MV-4-11 (cell line): ENCODE measurements at regions not wholly inside any gene's neighbourhood (a gene's known extent, or its start where the extent isn't known, plus 50 kb on each side); places are given as distances from the start of the nearest gene placed in this dataset.
"Not testable (repeated sequence)": the region's sequence is repeated elsewhere in the genome, so short reads cannot be mapped to it uniquely, and the experiment has no call there.

ENCODE experiments used
- DNase-seq: peaks from one replicate; lab custom pipeline; 2025; lab: John Stamatoyannopoulos, UW

DNA sequence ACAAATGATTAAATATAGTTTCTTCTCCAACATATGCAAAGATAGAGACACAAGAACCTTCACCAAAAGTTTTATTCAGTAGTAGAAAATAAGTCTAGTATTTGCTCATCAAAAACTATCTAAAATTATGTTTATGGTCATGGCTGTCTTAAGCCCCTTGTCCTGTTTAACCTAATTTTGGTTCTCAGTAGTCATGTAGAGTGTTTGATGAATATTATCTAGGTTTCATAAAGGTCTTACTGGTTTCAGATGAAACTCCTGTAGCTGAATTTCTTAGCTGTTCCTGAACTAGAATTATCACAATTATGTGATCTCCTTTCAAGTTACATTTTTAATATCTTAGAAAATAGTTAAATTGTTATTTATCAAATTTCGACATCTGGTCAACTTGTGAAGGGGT, 228.0 kb upstream of the SPHKAP start:
- no peak for DNase-seq

DNA sequence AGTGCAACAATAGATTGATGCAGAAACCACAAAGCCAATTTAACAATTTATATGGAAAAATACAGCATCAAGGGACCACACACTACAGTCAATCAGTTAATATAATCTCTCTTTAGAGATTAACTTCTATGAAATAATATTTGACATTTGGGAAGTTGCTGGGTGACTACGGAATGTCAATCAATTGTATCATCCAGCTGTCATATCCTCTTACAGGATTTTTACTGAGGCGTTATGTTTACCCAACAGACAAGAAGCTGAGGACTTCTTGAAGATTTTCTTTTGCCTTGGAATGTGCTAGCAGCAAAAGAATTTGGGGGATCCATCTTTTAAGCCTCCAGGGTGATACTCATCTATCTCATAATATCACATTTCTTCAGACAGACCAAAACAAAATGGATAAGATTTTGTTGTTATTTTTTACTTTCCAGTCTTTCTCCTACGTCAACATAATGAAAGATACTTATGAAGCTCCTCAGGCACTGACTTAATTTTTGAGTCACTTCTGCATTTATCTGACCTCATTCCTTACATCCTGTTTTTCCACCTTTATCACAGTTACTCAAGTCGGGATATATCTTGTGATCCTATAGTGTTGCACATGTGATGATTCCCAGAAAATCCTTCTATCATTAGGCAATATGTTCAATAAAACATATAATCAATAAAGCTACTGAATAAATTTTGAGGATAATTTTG, 227.2 kb upstream of the SPHKAP start:
- DNase-seq: no peak

DNA sequence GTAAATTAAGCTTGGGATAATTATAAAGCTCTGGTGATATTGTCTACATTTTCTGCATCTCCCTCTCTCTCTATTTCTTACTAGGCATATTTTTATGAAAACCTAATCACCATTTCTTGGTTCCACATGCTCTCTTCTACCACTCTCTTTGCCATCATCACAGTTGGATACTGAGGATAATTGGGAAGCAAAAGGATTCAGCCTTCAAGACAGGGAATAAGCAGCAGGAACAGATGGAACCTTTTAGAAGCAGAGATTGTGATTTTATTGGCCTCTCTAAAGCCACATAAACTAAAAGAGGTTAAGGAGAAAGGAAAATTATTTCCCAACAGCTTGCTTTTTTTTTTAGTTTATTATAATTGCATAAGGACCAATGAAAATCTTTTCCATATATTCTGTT, 226.3 kb upstream of the SPHKAP start:
- DNase-seq: no peak

DNA sequence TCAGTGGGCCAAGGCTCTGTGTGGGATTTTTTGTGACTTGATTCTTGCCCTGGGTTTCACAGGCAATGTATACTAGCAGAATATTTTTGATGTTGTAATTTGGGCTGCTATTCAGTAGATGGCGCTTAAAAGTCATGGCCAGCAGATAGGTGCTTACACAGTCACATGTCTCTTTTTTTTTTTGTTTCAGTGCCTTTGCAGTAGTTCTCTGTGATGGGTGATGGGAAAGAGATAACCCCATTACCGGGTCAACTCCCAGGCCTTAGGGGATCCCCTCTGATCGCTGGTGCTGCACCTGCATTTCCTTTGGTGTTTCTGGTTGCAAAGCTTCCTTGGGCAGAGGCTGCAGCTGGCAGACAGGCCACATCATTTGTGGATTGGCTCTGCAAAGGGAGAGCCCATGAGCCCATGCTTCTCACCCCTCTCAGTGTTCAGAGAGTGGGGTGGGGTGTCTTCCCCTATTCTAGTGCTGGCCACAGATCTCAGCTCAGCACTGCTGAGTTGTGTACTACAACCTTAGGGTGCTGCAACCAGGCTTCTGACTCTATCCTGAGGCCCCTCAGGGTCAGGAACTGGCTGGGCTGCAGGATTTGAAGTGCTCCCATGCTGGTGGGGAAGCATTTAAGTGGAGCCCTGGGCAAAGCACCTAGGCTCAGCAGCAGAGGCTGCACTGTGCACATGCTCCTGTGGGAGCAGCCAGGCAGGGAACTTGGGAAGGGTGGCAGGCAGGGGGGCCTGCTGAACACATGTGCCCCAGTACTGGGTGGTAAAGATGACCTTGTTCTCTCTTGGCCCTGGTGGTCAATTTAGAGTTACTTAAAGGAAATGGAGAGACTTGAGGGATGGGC, 219.8 kb upstream of the SPHKAP start:
- DNase-seq: no peak

DNA sequence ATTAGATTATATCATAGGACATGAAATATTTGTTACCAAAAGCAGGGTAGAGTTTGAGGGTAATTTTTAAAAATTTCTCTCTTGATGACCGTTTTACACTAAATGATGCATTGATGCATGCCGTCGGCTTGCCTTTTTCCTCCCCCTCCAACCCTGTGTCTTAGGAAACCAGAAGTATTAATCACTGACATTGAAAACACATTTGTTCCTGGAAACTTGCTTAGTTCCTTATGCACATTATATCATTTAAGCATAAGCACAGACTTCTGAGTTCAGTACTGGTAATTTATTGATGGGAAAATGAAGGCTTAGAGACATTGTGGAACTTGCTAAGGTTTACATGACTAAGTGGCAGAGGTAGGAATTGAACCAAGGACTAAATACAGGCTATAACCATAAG, 206.3 kb upstream of the SPHKAP start:
- DNase-seq: no peak

DNA sequence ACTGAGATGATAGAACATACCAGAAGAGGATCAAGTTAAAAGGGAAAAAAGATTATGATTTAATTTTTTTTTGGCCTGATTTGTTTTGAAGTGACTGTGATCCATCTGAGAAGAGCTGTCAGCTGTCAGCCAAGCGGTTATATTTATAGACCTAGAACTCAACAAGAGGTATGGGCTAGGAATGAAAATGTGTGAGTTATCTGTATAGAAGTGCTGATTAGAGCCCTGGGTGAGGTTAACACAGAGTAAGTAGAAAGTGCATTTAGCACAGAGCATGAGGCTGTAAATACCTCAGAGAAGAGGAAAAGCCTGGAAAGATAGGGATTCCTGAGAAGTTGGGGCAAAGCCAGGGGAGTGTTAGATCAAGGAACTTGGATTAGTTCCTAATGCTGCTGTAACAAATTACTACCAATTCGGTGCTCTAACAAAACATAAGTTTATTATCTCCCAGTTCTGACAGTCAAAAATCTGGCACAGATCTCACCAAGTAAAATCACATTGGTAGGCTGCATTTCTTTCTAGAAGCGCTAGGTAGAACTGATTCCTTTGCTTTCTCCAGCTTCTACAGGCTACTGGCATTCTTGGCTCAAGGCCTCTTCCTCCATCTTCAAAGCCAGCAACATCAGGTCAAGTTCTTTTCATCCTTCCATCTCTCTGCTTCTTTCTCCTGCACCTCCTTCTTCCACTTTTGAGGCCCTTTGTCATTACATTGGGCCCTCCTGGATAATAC, 197.4 kb upstream of the SPHKAP start:
- DNase-seq: no peak

DNA sequence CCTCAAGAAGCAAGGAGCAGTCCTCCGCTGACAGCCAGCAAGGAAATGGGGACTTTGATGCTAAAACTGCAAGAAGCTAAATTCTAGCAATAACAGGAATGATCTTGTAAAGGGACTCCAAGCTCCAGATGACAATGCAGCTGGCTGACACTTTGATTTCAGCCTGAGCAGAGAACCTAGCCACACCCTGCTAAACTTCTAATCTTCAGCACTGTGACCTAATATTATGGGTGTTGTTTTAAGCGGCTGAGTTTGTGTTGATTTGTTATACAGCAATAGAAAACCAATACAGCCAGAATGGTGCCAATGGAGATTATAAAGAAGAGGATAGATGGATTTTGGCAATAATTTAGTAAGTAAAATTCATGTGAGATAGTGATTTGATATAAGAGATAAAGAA, 196.7 kb upstream of the SPHKAP start:
- DNase-seq: no peak

DNA sequence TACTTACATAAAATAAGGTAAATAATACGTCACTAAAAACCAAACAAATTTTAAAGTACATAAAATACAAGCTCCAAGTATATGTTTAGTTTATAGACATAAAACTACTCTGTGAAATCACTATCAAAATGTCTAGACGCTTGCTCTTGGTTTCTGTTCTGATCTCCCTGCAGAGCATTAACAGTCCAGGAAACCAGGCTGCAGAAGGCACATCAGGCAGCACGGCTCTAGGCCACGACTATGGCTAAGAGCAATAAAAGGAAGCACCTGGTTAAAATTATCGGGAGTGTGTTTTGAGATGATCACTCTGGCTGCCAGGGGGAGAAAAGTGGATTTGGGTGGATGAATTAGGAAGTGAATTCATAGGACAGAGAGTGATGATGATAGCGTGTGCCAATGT, 196.0 kb upstream of the SPHKAP start:
- no peak for DNase-seq

DNA sequence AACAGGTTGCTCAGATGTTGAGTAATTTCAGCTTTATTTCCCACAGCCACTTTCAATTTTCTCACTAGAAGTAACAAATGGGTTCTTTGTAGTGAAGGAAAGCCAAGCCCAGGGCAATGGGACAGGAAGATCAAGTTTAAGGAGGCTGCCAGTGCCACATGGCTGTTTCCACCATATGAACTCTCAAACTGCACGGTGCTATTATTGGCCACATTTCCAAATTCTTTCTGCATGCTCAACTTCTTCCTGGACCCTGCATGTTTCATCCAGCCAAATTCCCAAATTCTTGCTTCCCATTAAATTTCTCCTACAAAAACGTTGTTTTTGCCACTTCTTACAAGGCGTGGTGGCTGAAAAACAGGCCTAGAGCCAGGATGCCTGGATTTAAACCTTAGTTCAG, 193.3 kb upstream of the SPHKAP start:
- no peak for DNase-seq

DNA sequence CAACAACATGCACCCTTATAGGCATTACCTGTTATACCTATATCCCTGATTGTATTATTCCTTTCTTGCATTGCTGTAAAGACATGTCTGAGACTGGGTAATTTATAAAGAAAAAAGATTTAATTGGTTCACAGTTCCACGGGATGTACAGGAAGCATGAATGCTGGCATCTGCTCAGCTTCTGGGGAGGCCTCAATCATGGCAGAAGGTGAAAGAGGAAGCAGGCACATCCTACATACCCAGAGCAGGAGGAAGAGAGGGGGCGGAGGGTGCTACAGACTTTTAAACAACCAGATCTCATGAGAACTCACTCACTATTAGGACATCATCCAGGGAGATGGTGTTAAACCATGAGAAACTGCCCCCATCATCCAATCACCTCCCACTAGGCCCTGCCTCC, 191.7 kb upstream of the SPHKAP start:
- no peak for DNase-seq

DNA sequence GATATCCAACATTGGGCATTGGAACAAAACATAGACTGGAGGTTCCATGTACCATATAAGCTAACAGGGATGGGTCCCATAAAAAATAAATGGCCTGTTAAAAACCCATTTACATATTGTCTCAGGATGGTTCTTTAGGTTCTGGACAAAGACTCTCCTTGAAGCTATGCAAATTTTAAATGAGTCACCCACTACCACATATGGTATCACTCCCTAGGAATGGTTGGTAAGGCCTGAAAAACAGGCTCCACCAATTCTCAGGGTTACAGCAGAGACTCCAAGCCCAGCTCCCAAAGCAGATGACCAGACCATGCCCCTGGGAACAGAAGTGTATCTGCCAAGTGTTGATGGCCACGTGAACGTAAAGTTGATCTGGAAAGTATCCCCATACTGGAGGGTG, 190.7 kb upstream of the SPHKAP start:
- no peak for DNase-seq

DNA sequence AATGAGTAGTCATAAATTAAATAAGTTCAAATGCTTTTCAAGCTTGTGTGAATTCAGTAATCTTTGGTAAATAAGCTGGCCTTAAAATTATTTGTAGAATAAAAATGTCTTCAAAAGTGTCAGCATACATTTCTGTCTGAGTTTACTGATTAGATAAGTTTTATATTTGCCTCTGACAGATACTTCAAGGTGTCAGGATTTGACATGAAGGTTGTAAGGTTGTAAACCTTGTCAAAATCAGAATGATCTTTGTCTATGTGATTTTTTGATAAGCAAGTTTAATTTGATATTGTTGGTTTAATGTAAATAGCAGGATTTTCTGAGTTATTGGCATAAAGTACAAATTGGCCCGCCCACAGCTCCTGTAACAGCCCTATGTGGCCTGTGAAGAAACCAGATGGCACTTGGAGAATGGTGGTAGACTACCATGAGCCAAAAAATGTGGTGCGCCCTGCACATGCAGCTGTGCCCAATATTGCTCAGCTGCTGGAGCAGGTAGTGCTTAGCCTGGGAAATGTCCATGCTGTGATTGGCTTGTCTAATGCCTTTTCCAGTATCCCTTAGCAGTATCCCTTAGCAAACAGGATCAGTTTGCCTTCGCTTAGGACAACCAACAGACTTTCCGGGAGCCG, 188.0 kb upstream of the SPHKAP start:
- DNase-seq: no peak

DNA sequence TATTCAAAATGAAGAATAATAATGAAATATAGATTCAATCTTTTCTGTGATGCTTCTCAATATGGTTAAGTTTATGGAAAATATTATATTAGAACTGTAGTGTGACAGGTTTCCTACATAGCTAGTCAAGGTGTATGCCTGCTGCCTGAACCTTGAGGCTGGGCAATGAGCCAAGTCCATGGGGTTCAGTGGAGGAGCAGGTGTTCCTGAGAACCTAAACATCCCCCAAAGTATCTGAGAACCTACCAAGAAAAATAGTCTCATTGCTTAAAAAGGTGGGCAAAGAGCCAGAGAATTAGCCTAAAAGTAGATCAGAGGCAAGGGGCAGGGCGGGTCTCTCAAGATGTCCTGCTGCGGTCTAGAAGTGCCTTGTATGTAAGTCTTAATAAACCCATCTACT, 185.9 kb upstream of the SPHKAP start:
- no peak for DNase-seq

DNA sequence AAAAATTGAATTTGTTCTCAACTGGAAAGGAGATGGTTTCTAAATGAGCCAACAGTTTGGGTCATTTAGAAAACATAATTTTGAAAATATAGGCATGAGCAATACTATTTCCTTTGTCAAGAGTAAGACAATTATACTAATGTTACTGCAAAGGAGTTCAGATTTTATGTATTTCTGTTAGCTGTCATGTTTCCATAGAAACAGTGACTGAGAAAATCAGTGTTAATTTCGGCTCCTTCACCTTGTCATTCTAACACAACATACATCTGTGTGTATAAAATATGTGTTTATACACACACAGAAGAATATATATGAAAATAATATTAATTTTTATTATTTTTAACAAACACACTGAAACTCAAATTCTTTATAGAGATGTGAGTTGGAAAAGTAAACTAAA, 178.0 kb upstream of the SPHKAP start:
- no peak for DNase-seq

DNA sequence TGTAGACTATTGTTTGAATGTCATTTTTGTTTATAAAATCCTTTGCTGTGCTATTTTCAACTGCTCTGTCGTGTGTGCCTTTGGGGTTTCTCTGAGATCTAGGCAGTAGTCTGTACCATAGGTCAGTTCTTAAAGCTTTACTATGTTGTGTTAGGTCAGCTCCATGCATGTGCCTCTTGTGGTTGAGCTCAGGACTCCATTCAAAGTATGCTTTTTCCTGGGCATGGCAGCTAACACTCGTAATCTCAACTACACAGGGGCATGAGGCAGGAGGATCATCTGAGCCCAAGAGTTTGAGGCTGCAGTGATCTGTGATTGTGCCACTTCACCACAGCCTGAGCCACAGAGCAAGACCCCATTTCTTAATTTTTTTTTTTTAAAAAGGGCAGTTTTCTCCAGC, 174.4 kb upstream of the SPHKAP start:
- no peak for DNase-seq

DNA sequence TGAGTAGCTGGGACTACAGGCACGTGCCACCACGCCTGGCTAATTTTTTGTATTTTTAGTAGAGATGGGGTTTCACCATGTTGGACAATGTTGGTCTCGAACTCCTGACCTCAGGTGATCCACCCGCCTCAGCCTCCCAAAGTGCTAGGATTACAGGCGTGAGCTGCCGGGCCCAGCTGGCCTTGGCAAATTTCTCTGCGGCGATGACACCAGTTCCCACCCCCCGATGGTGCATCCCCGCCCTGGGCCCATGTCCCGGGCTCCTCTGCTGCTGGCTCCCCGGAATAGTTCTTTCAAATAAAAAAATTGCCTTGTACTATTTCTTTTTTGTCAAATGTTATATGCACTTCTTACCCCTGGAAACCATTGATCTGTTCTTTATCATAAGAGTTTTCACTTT, 171.5 kb upstream of the SPHKAP start:
- DNase-seq: not testable (repeated sequence)

DNA sequence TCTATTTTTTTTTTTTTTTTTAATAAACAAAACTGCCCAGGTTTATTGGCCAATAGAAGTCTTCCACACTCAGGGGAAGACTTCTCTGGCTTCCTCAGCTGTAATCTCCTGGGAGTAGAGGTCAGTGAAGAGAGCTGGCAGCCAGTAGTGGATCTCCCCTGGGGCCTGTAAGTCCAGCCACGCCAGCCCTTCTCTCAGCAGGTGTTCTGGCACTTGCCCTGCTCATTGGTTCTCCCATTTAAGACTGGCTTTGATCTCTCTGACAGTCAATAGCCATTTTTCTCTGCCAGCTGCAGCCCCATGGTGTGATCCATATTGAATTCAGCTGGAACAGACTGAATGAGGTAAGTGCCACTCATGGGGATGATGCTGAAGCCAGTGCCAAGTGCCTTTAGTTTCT, 170.6 kb upstream of the SPHKAP start:
- DNase-seq: no peak

DNA sequence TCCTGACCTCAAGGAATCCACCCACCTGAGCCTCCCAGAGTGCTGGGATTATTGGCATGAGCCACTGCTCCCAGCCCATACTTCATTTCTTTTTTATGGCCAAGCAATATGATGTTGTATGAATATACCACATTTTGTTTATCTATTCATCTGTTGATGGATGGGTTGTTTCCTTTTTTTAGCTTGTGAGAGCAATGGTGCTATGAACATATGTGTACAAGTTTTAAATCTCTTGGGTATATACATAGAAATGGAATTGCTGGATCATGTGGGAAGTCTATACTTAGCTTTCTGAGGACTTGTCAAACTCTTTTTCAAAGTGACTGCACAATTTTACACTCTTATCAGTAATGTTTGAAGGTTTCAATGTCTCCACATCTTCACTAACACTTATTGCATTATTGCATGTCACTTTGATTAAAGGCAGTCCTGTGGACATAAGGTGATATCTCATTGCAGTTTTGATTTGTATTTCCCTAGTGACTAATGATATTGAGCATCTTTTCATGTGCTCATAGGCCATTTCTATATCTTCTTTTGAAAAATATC, 167.1 kb upstream of the SPHKAP start:
- DNase-seq: no peak

DNA sequence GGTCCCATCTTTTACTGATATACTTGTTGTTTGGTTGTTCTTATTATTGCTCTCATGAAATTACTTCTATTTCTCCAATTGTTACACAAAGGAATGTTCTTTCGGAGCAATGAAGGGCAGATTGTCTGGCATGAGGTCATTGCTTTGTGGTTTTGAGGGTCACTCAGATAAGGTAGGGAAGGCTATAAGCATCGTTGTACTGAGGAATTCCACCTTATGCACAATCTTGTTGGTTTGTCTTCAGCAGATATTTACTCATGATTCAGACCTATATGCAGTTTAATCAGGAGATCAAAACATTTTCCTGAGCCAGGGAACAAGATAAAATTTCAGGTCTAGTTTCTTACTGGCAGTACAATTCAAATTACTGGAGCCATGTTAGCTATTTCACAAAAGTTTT, 163.0 kb upstream of the SPHKAP start:
- no peak for DNase-seq

DNA sequence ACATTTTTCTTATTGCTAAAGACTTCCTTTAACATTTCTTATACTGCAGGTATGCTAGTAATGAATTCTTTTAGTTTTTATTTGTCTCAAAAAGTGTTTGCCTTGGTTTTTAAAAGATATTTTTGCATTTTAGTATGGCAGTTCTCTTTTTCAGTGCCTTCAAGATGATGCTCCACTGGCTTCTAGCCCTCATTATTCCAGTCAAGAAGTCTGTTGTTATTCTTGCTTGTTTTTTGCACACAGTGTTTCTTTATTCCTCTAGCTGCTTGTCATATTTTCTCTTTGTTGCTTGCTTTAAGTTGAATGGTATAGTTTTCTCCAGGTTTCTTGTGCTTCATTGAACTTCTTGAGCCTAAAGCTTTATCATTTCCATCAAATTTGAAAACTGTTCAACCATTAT, 158.0 kb upstream of the SPHKAP start:
- no peak for DNase-seq

DNA sequence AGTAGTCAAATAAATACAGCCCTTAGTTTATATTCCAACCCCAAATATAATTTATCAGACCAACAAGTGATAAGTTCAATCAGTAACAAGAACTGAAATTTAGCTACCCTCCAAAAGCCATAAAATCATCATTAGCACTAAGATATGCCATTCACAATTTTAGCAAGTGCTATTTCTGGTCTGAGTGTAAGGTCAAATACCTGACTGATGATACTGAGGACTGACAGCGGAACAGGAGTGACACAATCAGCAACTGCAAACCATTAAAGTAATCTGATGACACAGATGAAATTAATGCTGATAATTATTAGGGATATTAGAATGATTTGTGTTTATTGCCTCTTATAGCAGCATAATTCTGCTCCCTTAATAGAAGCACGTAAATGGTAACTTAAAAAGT, 152.7 kb upstream of the SPHKAP start:
- no peak for DNase-seq

DNA sequence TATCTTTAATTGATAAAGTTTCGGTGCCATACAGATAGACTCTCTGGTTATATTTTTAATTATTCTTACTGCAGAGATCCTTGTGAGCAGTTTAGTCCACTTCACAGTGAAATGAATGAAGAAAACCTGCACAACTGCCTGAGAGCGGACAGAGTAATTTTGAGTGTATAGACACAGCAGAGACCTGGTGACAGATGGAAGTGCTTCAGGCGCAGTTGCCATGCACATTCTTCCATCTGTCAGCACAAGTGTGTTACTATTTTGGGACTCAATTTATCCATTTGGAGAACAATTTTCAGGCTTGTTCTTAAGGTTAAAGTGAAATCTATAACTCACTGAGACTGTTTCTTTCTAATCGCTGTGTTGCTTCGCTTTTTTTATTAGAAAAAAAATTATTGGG, 147.8 kb upstream of the SPHKAP start:
- DNase-seq: no peak
